NK-92 treated with Interleukin-12 subunit alpha and Interleukin-12 subunit beta, amount 100 ng/mL, for 24 hours (cell line): ENCODE measurements at regions not wholly inside any gene's neighbourhood (a gene's known extent, or its start where the extent isn't known, plus 50 kb on each side); places are given as distances from the start of the nearest gene placed in this dataset.

Source experiments
- DNase-seq: peaks from one replicate; lab custom pipeline; 2025; lab: John Stamatoyannopoulos, UW

GRCh38 chr12:124442772-124443445, 124.5 kb downstream of the NCOR2 start:
- DNase-seq: no peak

- no peak for DNase-seq
Measured at GRCh38 chr12:124442281-124442680, 125.1 kb downstream of the NCOR2 start.

GRCh38 chr12:124441443-124442194, 125.8 kb downstream of the NCOR2 start:
- DNase-seq: no peak

GRCh38 chr12:124440841-124441381, 126.5 kb downstream of the NCOR2 start:
- no peak for DNase-seq

GRCh38 chr12:124440031-124440626, 127.3 kb downstream of the NCOR2 start:
- no peak for DNase-seq

- DNase-seq: no peak
Measured at GRCh38 chr12:124438437-124439056, 128.9 kb downstream of the NCOR2 start.

- DNase-seq: no peak
Measured at GRCh38 chr12:124437617-124438436, 129.6 kb downstream of the NCOR2 start.

- DNase-seq: no peak
Measured at GRCh38 chr12:124437121-124437520, 130.3 kb downstream of the NCOR2 start.

- no peak for DNase-seq
Measured at GRCh38 chr12:124436366-124436765, 131.0 kb downstream of the NCOR2 start.

- no peak for DNase-seq
Measured at GRCh38 chr12:124435806-124436345, 131.5 kb downstream of the NCOR2 start.

- no peak for DNase-seq
Measured at GRCh38 chr12:124434951-124435805, 132.2 kb downstream of the NCOR2 start.

- no peak for DNase-seq
Measured at GRCh38 chr12:124434354-124434753, 133.1 kb downstream of the NCOR2 start.

- DNase-seq: no peak
Measured at GRCh38 chr12:124433879-124434278, 133.5 kb downstream of the NCOR2 start.

GRCh38 chr12:124433147-124433874, 134.1 kb downstream of the NCOR2 start:
- no peak for DNase-seq

- DNase-seq: no peak
Measured at GRCh38 chr12:124432376-124432775, 135.0 kb downstream of the NCOR2 start.

- DNase-seq: no peak
Measured at GRCh38 chr12:124431971-124432370, 135.4 kb downstream of the NCOR2 start.

GRCh38 chr12:124430491-124430890, 135.6 kb downstream of the RFLNA start:
- no peak for DNase-seq

GRCh38 chr12:124429535-124429934, 134.6 kb downstream of the RFLNA start:
- no peak for DNase-seq

GRCh38 chr12:124428792-124429281, 133.9 kb downstream of the RFLNA start:
- no peak for DNase-seq
